H1 (cell line): ENCODE measurements at regions not wholly inside any gene's neighbourhood (a gene's known extent, or its start where the extent isn't known, plus 50 kb on each side); places are given as distances from the start of the nearest gene placed in this dataset.

Source experiments
- CTCF ChIA-PET: fragments of 300-600 bp; sonication (Branson Sonifier 250); formaldehyde crosslinking; loops from one replicate; lab custom pipeline; 2021; ENCODE audit not compliant: partially characterized antibody; lab: Charles Lee
- POLR2A ChIA-PET: fragments of 300-600 bp; sonication (Branson Sonifier 250); formaldehyde crosslinking; loops from one replicate; lab custom pipeline; 2021; ENCODE audit warnings: inconsistent platforms; ENCODE audit not compliant: partially characterized antibody; lab: Charles Lee
- DNase-seq, 2 experiments: peaks; one replicate each; pipeline versions ENCODE4 v3.0.0 to v3.0.0-alpha.2; 2010 to 2022; ENCODE audit warnings: low spot score in 2 of 2, low read depth in 1 of 2, mixed read lengths in 1 of 2
- FAIRE-seq: peaks from 2 replicates; lab custom pipeline; 2011; peaks lifted over from hg19 to GRCh38; lab: Jason Lieb, UNC
- H2AFZ ChIP-seq: 2 replicates; pipeline ENCODE4 v1.8.1; 2012; ENCODE audit warnings: low read length, inconsistent platforms
- H2AK5ac ChIP-seq: 2 replicates; pipeline ENCODE4 v1.6.1; 2013; ENCODE audit warnings: low read depth, low read length
- H2BK120ac ChIP-seq: replicated peaks from 2 replicates; pipeline ENCODE3; 2013; ENCODE audit warnings: low read depth, low read length, inconsistent platforms
- H2BK12ac ChIP-seq: 2 replicates; pipeline ENCODE4 v1.6.1; 2013; ENCODE audit warnings: low read depth, low read length
- H2BK15ac ChIP-seq: 2 replicates; pipeline ENCODE4 v1.6.1; 2013; ENCODE audit warnings: low read length
- H2BK20ac ChIP-seq: 2 replicates; pipeline ENCODE4 v1.6.1; 2013; ENCODE audit warnings: low read length
- H2BK5ac ChIP-seq: 2 replicates; pipeline ENCODE4 v1.6.1; 2013; ENCODE audit warnings: low read depth, low read length
- H3K14ac ChIP-seq: 2 replicates; pipeline ENCODE4 v1.6.1; 2013; ENCODE audit warnings: inconsistent platforms; ENCODE audit not compliant: insufficient read length
- H3K18ac ChIP-seq: 2 replicates; pipeline ENCODE4 v1.6.1; 2013; ENCODE audit warnings: low read length; ENCODE audit errors: extremely low read depth
- H3K23ac ChIP-seq: 2 replicates; pipeline ENCODE4 v1.6.1; 2013; ENCODE audit warnings: inconsistent platforms; ENCODE audit not compliant: insufficient read length
- H3K23me2 ChIP-seq: 2 replicates; pipeline ENCODE4 v1.6.1; 2013; ENCODE audit warnings: low read depth, low read length
- H3K27ac ChIP-seq: 2 replicates; pipeline ENCODE4 v1.6.1; 2011; ENCODE audit warnings: low read depth, low read length, inconsistent platforms
- H3K27me3 ChIP-seq, 4 experiments: replicated peaks in 1 of 4; 1 replicate in 1 of 4; 2 replicates in 3 of 4; pipeline versions ENCODE4 v1.6.1 to v1.8.1; 2011 to 2013; ENCODE audit warnings: low read length in 3 of 4, mild to moderate bottlenecking in 3 of 4, inconsistent platforms in 2 of 4, mixed read lengths in 2 of 4, moderate library complexity in 1 of 4; ENCODE audit not compliant: control insufficient read depth in 3 of 4, insufficient read depth in 3 of 4; ENCODE audit errors: extremely low read depth in 1 of 4
- H3K36me3 ChIP-seq, 4 experiments: 2 replicates each; pipeline versions ENCODE4 v1.6.1 to v1.8.1; 2011 to 2013; ENCODE audit warnings: mild to moderate bottlenecking in 4 of 4, low read length in 3 of 4, moderate library complexity in 2 of 4, control low read depth in 1 of 4, inconsistent platforms in 1 of 4; ENCODE audit not compliant: insufficient read depth in 4 of 4, control insufficient read depth in 2 of 4
- H3K4ac ChIP-seq: replicated peaks from 2 replicates; pipeline ENCODE3; 2013; ENCODE audit warnings: low read length, low read depth, mixed read lengths, inconsistent platforms; ENCODE audit not compliant: insufficient read length
- H3K4me1 ChIP-seq, 4 experiments: replicated peaks in 1 of 4; 1 replicate in 1 of 4; 2 replicates in 3 of 4; pipeline versions ENCODE4 v1.6.1 to v1.8.1; 2011 to 2013; ENCODE audit warnings: low read length in 3 of 4, inconsistent platforms in 2 of 4, mixed read lengths in 1 of 4; ENCODE audit not compliant: insufficient read depth in 4 of 4, control insufficient read depth in 3 of 4
- H3K4me2 ChIP-seq, 2 experiments: 2 replicates each; pipeline versions ENCODE4 v1.6.1 to v1.8.1; 2011 to 2013; ENCODE audit warnings: low read depth in 2 of 2, low read length in 2 of 2, control low read depth in 1 of 2, inconsistent platforms in 1 of 2, mild to moderate bottlenecking in 1 of 2; ENCODE audit not compliant: insufficient read depth in 1 of 2
- H3K4me3 ChIP-seq, 4 experiments: fragments of 200-600, 300-600 bp in 1 of 4; sonication (generic), shearing (Covaris generic), sonication (Bioruptor Twin) in 1 of 4; 2 replicates each; pipeline versions ENCODE4 v1.5.1 to v1.8.1; 2011 to 2016; ENCODE audit warnings: low read length in 4 of 4, low read depth in 3 of 4, control low read depth in 2 of 4, inconsistent platforms in 2 of 4, mild to moderate bottlenecking in 2 of 4, mixed read lengths in 1 of 4, moderate library complexity in 1 of 4; ENCODE audit not compliant: insufficient read depth in 2 of 4; ENCODE audit errors: extremely low read depth in 1 of 4
- H3K56ac ChIP-seq: replicated peaks from 2 replicates; pipeline ENCODE3; 2013; ENCODE audit warnings: low read depth, mild to moderate bottlenecking, mixed read lengths, low read length, inconsistent platforms; ENCODE audit not compliant: insufficient read length
- H3K79me1 ChIP-seq: 2 replicates; pipeline ENCODE4 v1.6.1; 2013; ENCODE audit warnings: low read depth, low read length, control low read depth
- H3K79me2 ChIP-seq, 2 experiments: 2 replicates each; pipeline versions ENCODE4 v1.6.1 to v1.8.1; 2012 to 2013; ENCODE audit warnings: low read length in 2 of 2, mild to moderate bottlenecking in 2 of 2, inconsistent platforms in 1 of 2; ENCODE audit not compliant: insufficient read depth in 2 of 2, control insufficient read depth in 1 of 2
- H3K9ac ChIP-seq, 4 experiments: replicated peaks in 1 of 4; 1 replicate in 1 of 4; 2 replicates in 3 of 4; pipeline versions ENCODE4 v1.6.1 to v1.8.1; 2011 to 2013; ENCODE audit warnings: low read depth in 3 of 4, low read length in 3 of 4, control low read depth in 2 of 4, mild to moderate bottlenecking in 2 of 4, moderate library complexity in 2 of 4, inconsistent platforms in 1 of 4; ENCODE audit errors: extremely low read depth in 1 of 4
- H3K9me3 ChIP-seq, 2 experiments: 2 replicates each; pipeline versions ENCODE4 v1.6.1 to v1.8.1; 2012 to 2013; ENCODE audit warnings: mild to moderate bottlenecking in 2 of 2, moderate library complexity in 2 of 2, control low read depth in 1 of 2, inconsistent platforms in 1 of 2, low read depth in 1 of 2, low read length in 1 of 2, mixed read lengths in 1 of 2; ENCODE audit not compliant: insufficient read depth in 2 of 2
- H4K20me1 ChIP-seq, 2 experiments: replicated peaks in 1 of 2; 2 replicates each; pipeline versions ENCODE3 to v1.8.1; 2011 to 2013; ENCODE audit warnings: inconsistent platforms in 2 of 2, low read length in 2 of 2, mild to moderate bottlenecking in 1 of 2; ENCODE audit not compliant: insufficient read depth in 2 of 2, control insufficient read depth in 1 of 2
- H4K5ac ChIP-seq: 2 replicates; pipeline ENCODE4 v1.6.1; 2013; ENCODE audit warnings: low read length, low read depth, mixed read lengths, inconsistent platforms; ENCODE audit not compliant: insufficient read length
- H4K8ac ChIP-seq: 2 replicates; pipeline ENCODE4 v1.8.0; 2013; ENCODE audit warnings: mild to moderate bottlenecking, moderate library complexity, low read length, inconsistent platforms; ENCODE audit not compliant: insufficient read depth; ENCODE audit errors: extremely low read depth
- H4K91ac ChIP-seq: replicated peaks from 2 replicates; pipeline ENCODE3; 2013; ENCODE audit warnings: low read length, mixed read lengths, inconsistent platforms; ENCODE audit not compliant: insufficient read length
- ATF3 ChIP-seq: IDR thresholded peaks from 2 replicates; pipeline ENCODE4 v1.6.1; 2011; ENCODE audit warnings: low read depth, mild to moderate bottlenecking, low read length; ENCODE audit not compliant: insufficient read depth
- CREB1 ChIP-seq: IDR thresholded peaks from 2 replicates; pipeline ENCODE4 v1.6.1; 2012; ENCODE audit warnings: inconsistent platforms
- EP300 ChIP-seq, 2 experiments: IDR thresholded peaks; 1 replicate in 1 of 2; 2 replicates in 1 of 2; pipeline ENCODE4 v1.6.1; 2011 to 2012; ENCODE audit warnings: low read depth in 2 of 2, low read length in 2 of 2, mild to moderate bottlenecking in 2 of 2, borderline replicate concordance in 1 of 2, inconsistent platforms in 1 of 2, moderate library complexity in 1 of 2
- MAFK ChIP-seq: IDR thresholded peaks from 2 replicates; pipeline ENCODE4 v1.6.1; 2012; ENCODE audit warnings: low read depth, mild to moderate bottlenecking, improper control_type of control experiment, low read length
- POLR2AphosphoS5 ChIP-seq: IDR thresholded peaks from 2 replicates; pipeline ENCODE4 v1.6.1; 2011; ENCODE audit warnings: low read depth, low read length
- RBBP5 ChIP-seq: IDR thresholded peaks from 2 replicates; pipeline ENCODE4 v1.7.1; 2012; ENCODE audit warnings: low read depth, mild to moderate bottlenecking, inconsistent platforms, low read length, moderate library complexity, borderline replicate concordance
- TAF7 ChIP-seq: optimal IDR thresholded peaks from 2 replicates; pipeline ENCODE3; 2011; ENCODE audit warnings: low read depth, mild to moderate bottlenecking, inconsistent platforms, low read length, moderate library complexity, borderline replicate concordance
- TEAD4 ChIP-seq: IDR thresholded peaks from 2 replicates; pipeline ENCODE4 v1.6.1; 2012; ENCODE audit warnings: low read depth, low read length, inconsistent platforms, mixed read lengths
- WGBS, 2 experiments: shearing (Covaris generic) in 1 of 2; methylation state at CpG; one replicate each; pipeline versions ENCODE4 v1.1.6 to v1.1.7; 2013 to 2015; ENCODE audit warnings: low lambda C conversion rate in 2 of 2, mixed read lengths in 2 of 2, inconsistent platforms in 1 of 2, low coverage in 1 of 2, missing lambda C conversion rate in 1 of 2; ENCODE audit not compliant: insufficient replicate concordance in 2 of 2, insufficient coverage in 1 of 2, insufficient read length in 1 of 2; ENCODE audit errors: extremely low coverage in 1 of 2, missing lambda C conversion rate in 1 of 2; 5-methylcytosine and 5-hydroxymethylcytosine counted together

GRCh38 chr6:6712449-6713403 lies 124.2 kb downstream of the LY86 start:
- H2BK12ac ChIP-seq, result peak overlapping the region; percentile 80; the same call in 1 of the 2 replicates
- FAIRE-seq (no peak), DNase-seq (no peak)
- H3K56ac ChIP-seq, result no peak overlapping the region
- no peaks in the 10 kb centered on the region for H3K23me2 ChIP-seq
- no peak overlapping the region for H3K4ac ChIP-seq
- POLR2A ChIA-PET, result interaction anchor here (0.9 to 2.3 kb wide), 3 partner anchors 9 to 26 kb away, joined by 3 to 4 read pairs (median 3); no protein-coding TSS in a partner anchor
- no peak overlapping the region for H3K18ac ChIP-seq
- no peak overlapping the region for H2BK120ac ChIP-seq
- no peaks in the 10 kb centered on the region for H3K27me3 ChIP-seq
- no peaks in the 10 kb centered on the region for H3K9me3 ChIP-seq
- CTCF ChIA-PET, result interaction anchor here (0.6 to 3.8 kb wide), 10 partner anchors 8 to 547 kb away, joined by 3 to 23 read pairs (median 3); no protein-coding TSS in a partner anchor
- H3K4me1 ChIP-seq, result peaks cover 3 to 20% (median 8%) of the 10 kb centered on the region in 4 experiments; a peak in 6 of 7 replicates
- no peak overlapping the region for H3K4me2 ChIP-seq
- H4K5ac ChIP-seq, result no peak overlapping the region
- H2BK15ac ChIP-seq, result 0 out of 2 replicates have a peak overlapping the region, but pooled peaks have one; percentile 40
- no peaks in the 10 kb centered on the region for H3K79me2 ChIP-seq
- no peaks in the 10 kb centered on the region for H3K79me1 ChIP-seq
- no peak overlapping the region for H4K91ac ChIP-seq
- peak overlapping the region; percentile 53; the same call in 1 of the 2 replicates for H2AFZ ChIP-seq
- H2BK20ac ChIP-seq, result no peak overlapping the region
- no peak overlapping the region for H3K14ac ChIP-seq
- 81% methylated on average over 25 of the region's 25 CpGs; no CpG with 5 or more reads in 1 of the 2 experiments for WGBS, 2 experiments
- H3K4me3 ChIP-seq, result no peak overlapping the region
- no peak overlapping the region for H3K23ac ChIP-seq
- no peak overlapping the region for H2AK5ac ChIP-seq
- H2BK5ac ChIP-seq, result 0 out of 2 replicates have a peak overlapping the region, but pooled peaks have one; percentile 44
- H4K8ac ChIP-seq, result no peak overlapping the region
- no peak overlapping the region; a peak in 1 of 7 replicates for H3K9ac ChIP-seq
- no peak overlapping the region for H3K27ac ChIP-seq
- no peaks in the 10 kb centered on the region for H3K36me3 ChIP-seq
- no peaks in the 10 kb centered on the region for H4K20me1 ChIP-seq
- TF ChIP-seq POLR2AphosphoS5, result no peak
- TF ChIP-seq RBBP5, result no peak
- TF ChIP-seq ATF3, result no peak
- no peak for TF ChIP-seq MAFK
- TF ChIP-seq TAF7, result no peak
- no peak for TF ChIP-seq CREB1
- no peak for TF ChIP-seq EP300 (IDR thresholded peaks at IDR 0.05; ENCODE audit: borderline replicate concordance in 1 of 2, low read depth in 2 of 2, low read length in 2 of 2)
- TF ChIP-seq TEAD4, result no peak
